ENCODE measurements at regions not wholly inside any gene's neighbourhood (a gene's known extent, or its start where the extent isn't known, plus 50 kb on each side); places are given as distances from the start of the nearest gene placed in this dataset.

DNA sequence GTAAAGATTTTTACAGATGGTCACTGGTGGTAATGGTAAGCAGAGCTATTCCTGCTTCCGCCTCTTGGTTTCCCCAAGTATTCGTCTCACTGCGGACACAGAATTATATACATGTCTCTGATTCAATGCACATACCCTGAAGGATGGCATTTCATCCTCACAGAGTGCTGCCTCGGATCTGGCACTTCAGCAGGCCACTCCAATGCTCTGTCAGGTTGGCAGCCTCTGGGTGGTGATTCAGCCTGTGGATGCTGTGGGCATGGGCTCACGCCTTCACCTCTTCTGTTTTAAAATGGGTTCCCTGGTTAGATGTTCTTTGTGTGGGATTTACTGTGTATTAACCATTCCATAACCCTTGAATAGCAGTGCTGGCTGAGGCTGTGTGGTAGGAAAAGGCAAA is 182.6 kb upstream of the ZNF608 start:
- Histone ChIP-seq H3K9me3 (ENCODE audit: low read length) (no peaks in the 10 kb centered on the region), H2AFZ (ENCODE audit: low read length) (no peak overlapping the region), H3K4me1 (ENCODE audit: insufficient read depth, low read length) (no peaks in the 10 kb centered on the region), H3K4me3 (replicated peaks in 1 of 3; ENCODE audit: insufficient read depth in 1 of 3, low read depth in 2 of 3, low read length in 3 of 3) (no peak overlapping the region), H3K36me3 (replicated peaks in 1 of 2; ENCODE audit: control insufficient read depth in 1 of 2, insufficient read depth in 2 of 2, low read length in 2 of 2) (no peaks in the 10 kb centered on the region), H3K9ac (ENCODE audit: insufficient read depth, low read depth, low read length) (no peak overlapping the region), H3K27me3 (ENCODE audit: control insufficient read depth in 1 of 2, insufficient read depth in 2 of 2, low read length in 2 of 2) (no peaks in the 10 kb centered on the region; a peak in 1 of 5 replicates), H3K27ac (ENCODE audit: extremely low read length, insufficient read depth, low read length) (no peak overlapping the region), H4K20me1 (ENCODE audit: insufficient read depth, low read length) (no peaks in the 10 kb centered on the region), H3K79me2 (ENCODE audit: insufficient read depth, low read length) (no peaks in the 10 kb centered on the region), H3K4me2 (ENCODE audit: low read depth, low read length) (no peak overlapping the region)
- FAIRE-seq (no peak), DNase-seq (ENCODE audit: low spot score) (no peak), ATAC-seq (no peak)
- CTCF ChIA-PET (ENCODE audit: low intra/inter-chr PET ratio, low total read pairs) = no interaction called here
- WGBS (ENCODE audit: low lambda C conversion rate) = 67% methylated on average over 5 of the region's 5 CpGs
- no TSS peak for BruUV-seq (replicated peaks)
- TF ChIP-seq ARID3A (IDR thresholded peaks at IDR 0.05; ENCODE audit: low read depth, low read length) (no peak), U2AF1 (optimal IDR thresholded peaks at IDR 0.05; ENCODE audit: low read depth, low read length) (no peak), ZNF350 (CRISPR knock-in tag; IDR thresholded peaks at IDR 0.05; ENCODE audit: borderline replicate concordance, low read depth) (no peak), TSC22D2 (CRISPR knock-in tag; IDR thresholded peaks at IDR 0.05; ENCODE audit: borderline replicate concordance) (no peak), ZNF761 (CRISPR knock-in tag; conservative IDR thresholded peaks at IDR 0.05) (no peak), PBX3 (CRISPR knock-in tag; IDR thresholded peaks at IDR 0.05; ENCODE audit: borderline replicate concordance) (no peak), ZNF501 (CRISPR knock-in tag; IDR thresholded peaks at IDR 0.05) (no peak), MXI1 (IDR thresholded peaks at IDR 0.05; ENCODE audit: borderline replicate concordance, low read depth, low read length) (no peak), FOXC1 (CRISPR knock-in tag; IDR thresholded peaks at IDR 0.05; ENCODE audit: borderline replicate concordance) (no peak), ZNF256 (CRISPR knock-in tag; conservative IDR thresholded peaks at IDR 0.05) (no peak), FIP1L1 (IDR thresholded peaks at IDR 0.05; ENCODE audit: borderline replicate concordance, insufficient read depth, low read depth, low read length) (no peak), ZFP36L1 (CRISPR knock-in tag; IDR thresholded peaks at IDR 0.05) (no peak)
- TF ChIP-seq, protein P1, sequence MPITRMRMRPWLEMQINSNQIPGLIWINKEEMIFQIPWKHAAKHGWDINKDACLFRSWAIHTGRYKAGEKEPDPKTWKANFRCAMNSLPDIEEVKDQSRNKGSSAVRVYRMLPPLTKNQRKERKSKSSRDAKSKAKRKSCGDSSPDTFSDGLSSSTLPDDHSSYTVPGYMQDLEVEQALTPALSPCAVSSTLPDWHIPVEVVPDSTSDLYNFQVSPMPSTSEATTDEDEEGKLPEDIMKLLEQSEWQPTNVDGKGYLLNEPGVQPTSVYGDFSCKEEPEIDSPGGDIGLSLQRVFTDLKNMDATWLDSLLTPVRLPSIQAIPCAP (CRISPR knock-in tag; IDR thresholded peaks at IDR 0.05; ENCODE audit: low read depth) = no peak
- TF ChIP-seq, protein P2, sequence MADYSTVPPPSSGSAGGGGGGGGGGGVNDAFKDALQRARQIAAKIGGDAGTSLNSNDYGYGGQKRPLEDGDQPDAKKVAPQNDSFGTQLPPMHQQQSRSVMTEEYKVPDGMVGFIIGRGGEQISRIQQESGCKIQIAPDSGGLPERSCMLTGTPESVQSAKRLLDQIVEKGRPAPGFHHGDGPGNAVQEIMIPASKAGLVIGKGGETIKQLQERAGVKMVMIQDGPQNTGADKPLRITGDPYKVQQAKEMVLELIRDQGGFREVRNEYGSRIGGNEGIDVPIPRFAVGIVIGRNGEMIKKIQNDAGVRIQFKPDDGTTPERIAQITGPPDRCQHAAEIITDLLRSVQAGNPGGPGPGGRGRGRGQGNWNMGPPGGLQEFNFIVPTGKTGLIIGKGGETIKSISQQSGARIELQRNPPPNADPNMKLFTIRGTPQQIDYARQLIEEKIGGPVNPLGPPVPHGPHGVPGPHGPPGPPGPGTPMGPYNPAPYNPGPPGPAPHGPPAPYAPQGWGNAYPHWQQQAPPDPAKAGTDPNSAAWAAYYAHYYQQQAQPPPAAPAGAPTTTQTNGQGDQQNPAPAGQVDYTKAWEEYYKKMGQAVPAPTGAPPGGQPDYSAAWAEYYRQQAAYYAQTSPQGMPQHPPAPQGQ (CRISPR knock-in tag; IDR thresholded peaks at IDR 0.05; ENCODE audit: borderline replicate concordance) = no peak
- TF ChIP-seq, protein P3, sequence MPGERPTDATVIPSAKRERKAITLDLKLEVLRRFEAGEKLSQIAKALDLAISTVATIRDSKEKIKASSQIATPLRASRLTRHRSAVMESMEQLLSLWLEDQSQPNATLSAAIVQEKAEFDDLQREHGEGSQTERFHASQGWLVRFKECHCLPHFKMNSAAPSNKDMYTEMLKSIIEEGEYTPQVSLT (CRISPR knock-in tag; IDR thresholded peaks at IDR 0.05; ENCODE audit: borderline replicate concordance, low read depth) = no peak
- intact Hi-C loops (cut with micrococcal nuclease; ENCODE audit: unreplicated experiment) = no loop called here
- POLR2A ChIA-PET = no interaction called here
- in situ Hi-C loops (cut with HindIII; ENCODE audit: extremely low pct_ligation_motif_present, low pct_unique_long_range_greater_than_20kb) = no loop called here

Data from HepG2 (cell line).